Glomerular visceral epithelial cell (primary cell): ENCODE measurements at regions not wholly inside any gene's neighbourhood (a gene's known extent, or its start where the extent isn't known, plus 50 kb on each side); places are given as distances from the start of the nearest gene placed in this dataset.
"Not testable (repeated sequence)": the region's sequence is repeated elsewhere in the genome, so short reads cannot be mapped to it uniquely, and the experiment has no call there.

Experiments
- DNase-seq: peaks from one replicate; pipeline ENCODE4 v3.0.0-alpha.2; 2016; ENCODE audit errors: extremely low spot score

GRCh38 chr5:93682471-93683404 lies 58.7 kb downstream of the POU5F2 start:
- not testable (repeated sequence) for DNase-seq

- no peak for DNase-seq
Measured at GRCh38 chr5:93681432-93681831, 60.0 kb downstream of the POU5F2 start.

- DNase-seq: peak; percentile 93
Measured at GRCh38 chr5:93677359-93677891, 64.0 kb downstream of the POU5F2 start.

- no peak for DNase-seq
Measured at GRCh38 chr5:93676704-93677103, 64.7 kb downstream of the POU5F2 start.

- no peak for DNase-seq
Measured at GRCh38 chr5:93675460-93676450, 65.6 kb downstream of the POU5F2 start.

- no peak for DNase-seq
Measured at GRCh38 chr5:93674866-93675459, 66.4 kb downstream of the POU5F2 start.

GRCh38 chr5:93674138-93674537 lies 67.3 kb downstream of the POU5F2 start:
- DNase-seq: no peak

GRCh38 chr5:93673316-93673954 lies 68.0 kb downstream of the POU5F2 start:
- no peak for DNase-seq

- no peak for DNase-seq
Measured at GRCh38 chr5:93665648-93666047, 75.8 kb downstream of the POU5F2 start.

- DNase-seq: no peak
Measured at GRCh38 chr5:93660677-93661076, 77.7 kb downstream of the NR2F1 start.

GRCh38 chr5:93658044-93658443 lies 75.0 kb downstream of the NR2F1 start:
- no peak for DNase-seq

- DNase-seq: no peak
Measured at GRCh38 chr5:93654676-93655075, 71.7 kb downstream of the NR2F1 start.

GRCh38 chr5:93653716-93654115 lies 70.7 kb downstream of the NR2F1 start:
- no peak for DNase-seq

- DNase-seq: no peak
Measured at GRCh38 chr5:93649234-93649900, 66.3 kb downstream of the NR2F1 start.

GRCh38 chr5:93644760-93645159 lies 61.7 kb downstream of the NR2F1 start:
- DNase-seq: no peak
